Putamen (tissue), 1 donor: ENCODE measurements at regions not wholly inside any gene's neighbourhood (a gene's known extent, or its start where the extent isn't known, plus 50 kb on each side); places are given as distances from the start of the nearest gene placed in this dataset.

Experiments used
- DNase-seq: peaks from one replicate; pipeline ENCODE4 v3.0.0-alpha.2; 2016; ENCODE audit warnings: low spot score

DNA sequence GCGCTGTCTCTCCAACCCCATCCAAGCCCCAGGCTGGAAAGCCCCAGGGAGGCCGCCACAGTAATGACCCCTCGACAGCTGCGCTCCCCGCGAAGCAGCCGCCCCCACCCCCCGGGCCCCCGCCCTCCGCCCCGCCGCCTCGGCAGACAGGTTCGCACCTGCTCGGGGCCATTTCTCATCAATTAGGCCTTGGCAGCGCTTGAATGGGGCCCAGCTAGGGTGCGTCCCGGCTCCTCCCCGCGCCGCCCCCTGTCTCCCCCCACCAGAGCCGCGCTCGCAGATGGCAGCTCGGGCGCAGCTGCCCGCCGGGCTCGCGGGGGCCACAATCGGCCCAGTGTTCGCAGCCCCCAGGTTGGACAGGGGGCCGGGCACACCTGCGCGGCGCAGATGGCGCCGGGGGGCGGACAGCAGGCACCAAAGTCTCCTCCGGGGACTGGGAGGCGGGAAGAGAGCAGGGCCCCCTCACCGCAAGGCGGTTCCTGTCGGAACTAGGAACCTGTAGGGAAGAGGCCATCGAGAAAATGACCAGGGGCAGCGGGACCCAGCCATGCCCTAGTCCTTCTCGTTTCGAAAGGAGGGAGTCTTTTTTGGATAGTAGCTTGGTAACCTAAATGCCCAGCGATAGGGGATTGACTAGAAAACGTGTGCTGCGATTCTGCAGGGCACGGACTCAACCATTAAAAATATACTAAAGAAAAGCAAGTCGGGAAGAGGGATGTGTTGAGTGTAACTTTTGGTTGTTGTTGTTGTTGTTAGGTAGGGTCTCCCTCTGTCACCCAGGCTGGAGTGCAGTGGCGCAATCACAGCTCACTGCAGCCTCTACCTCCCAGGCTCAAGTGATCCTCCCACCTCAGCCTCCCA lies 83.2 kb upstream of the EYA2 start:
- no peak for DNase-seq

DNA sequence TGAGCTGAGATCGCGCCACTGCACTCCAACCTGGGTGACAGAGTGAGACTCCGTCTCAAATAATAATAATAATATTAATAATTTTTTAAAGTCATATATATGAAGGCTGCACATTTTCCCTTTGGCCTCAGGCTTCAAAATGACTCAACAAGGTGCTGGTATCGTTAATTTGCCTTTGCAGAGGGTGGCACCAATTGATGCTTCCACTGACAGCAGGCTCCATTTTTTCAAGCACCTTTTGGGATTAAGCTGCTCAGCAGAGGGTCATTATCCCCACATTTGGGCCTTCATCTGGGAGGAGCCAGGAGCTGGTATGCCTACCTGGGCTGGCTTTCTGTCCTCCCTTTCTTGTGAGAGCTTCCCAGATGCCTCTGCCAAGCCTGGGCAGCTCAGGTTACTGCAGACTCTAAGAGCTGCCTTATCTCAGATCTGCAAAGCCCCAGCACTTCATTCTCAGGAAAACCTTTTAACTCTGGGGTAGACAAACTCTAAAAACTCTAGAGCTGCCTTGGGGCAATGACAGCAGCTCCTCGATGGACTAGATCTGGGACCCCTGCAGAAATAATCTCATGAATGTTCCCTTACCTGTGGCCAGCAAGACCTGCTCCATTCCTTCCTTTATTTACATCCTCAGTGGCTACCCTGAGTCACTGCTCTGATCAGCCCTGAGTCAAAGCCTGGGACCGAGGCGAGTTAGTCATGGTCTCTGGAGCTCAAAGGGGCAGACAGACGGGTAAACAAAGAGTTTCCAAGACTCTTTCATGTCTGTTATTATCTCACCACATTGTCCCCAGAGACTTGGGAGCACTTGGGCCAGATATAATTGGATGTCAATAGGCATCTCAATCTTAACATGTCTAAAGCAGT lies 80.0 kb upstream of the EYA2 start:
- no peak for DNase-seq

DNA sequence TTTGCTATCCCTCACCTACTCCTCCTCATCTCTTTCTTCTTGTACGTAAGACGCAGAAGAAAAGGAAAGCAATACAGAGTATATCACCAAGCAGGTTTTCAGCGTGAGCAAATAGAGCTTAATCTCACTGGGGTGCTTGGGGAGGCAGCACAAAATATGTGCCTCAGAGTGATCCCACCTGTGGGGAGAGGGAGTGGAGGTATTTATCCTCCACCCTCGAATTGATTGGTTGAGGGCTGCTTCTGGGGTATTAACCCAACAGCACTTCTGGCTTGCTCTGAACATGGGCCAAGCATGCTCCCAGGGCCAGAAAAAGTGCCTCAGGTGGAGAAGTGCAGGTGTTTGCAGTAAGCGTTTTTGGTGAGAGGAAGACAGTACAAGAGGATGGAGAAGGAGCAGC lies 78.5 kb upstream of the EYA2 start:
- DNase-seq = no peak

- DNase-seq = no peak
Measured at GRCh38 chr20:46816886-46817638, 77.6 kb upstream of the EYA2 start.

DNA sequence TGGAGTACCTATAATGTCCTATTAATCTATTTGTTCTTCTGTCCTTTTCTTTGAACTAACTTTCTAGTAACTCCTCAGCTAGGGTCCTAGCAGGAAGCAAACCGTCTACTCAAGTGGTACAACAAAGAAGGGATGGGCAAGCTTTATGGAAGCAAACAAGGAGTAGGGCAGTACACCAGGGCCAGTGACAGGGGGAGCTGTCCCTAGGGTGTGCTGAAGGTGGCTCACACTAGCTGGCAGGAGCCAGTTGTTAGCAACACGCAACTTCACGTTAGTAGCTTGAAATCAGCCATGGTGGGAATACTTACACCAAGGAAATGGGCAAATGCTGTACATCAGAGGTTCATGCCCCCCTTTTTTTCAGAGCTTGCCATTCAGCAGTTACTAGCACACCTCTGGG lies 74.0 kb upstream of the EYA2 start:
- DNase-seq = no peak

- no peak for DNase-seq
Measured at GRCh38 chr20:46823271-46823751, 71.3 kb upstream of the EYA2 start.

DNA sequence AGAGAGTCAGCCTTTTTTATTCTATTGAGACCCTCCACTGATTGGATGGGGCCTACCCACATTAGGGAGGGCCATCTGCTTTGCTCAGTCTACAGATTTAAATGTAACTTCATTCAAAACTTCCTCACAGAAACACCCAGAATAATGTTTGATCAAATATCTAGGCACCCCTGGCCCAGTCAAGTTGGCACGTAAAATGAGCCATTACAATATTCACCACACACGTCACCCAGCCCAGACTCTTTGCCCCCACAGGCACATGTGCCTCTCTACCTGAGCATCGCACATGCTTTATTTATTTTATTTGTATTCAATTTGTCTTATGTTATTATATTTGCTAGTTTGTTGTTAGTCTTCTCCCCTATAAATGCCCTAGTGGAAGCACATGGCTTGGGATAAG lies 70.9 kb upstream of the EYA2 start:
- DNase-seq = no peak

DNA sequence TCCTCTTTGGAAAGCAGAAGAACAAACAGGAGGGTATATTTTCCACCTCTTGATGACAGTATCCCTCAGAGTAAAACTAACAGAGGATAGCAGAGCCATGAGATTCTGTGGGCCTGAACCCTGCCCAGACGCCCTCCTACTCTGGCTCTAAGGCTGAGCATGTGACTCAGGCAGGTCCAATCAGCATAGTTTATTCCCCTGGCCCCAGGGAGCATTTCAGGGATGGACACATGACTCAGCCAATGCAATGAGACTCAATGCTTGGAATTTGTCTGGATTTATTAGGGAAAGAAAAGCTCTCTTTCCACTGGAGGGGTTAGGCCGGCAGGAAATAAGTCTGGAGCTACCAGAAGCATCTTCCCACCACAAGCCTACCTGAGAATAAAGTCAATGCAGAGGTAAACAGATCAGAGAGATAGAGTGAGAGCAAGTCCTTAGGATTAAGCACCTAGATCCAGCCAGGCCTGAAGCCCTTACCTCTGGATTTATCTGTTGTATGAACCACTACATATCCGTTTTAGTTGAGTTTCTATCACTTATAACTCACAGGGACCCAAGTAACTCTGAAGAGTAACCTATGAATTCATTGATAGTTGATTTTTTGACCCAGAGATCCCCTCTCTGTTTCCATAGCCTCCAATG lies 68.2 kb upstream of the EYA2 start:
- DNase-seq = no peak

GRCh38 chr20:46827718-46828458 lies 66.8 kb upstream of the EYA2 start:
- no peak for DNase-seq

DNA sequence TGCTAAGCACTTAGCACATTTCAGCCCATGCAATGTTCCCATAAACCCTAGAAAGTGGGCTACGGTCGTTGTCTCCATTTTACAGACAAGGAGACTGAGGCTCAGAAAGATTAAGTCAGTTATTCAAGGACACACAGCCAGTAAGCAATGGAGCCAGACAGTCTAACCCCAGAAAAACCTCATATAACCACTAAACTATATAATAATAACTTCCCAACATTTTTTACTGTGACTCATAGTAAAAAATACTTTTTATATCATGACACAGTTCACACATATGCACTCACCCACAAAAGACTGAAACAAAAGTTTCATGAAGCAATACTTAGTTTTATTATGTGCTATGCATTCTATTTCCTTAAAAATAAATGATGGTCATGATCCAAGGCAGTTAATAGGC lies 66.2 kb upstream of the EYA2 start:
- DNase-seq = no peak

DNA sequence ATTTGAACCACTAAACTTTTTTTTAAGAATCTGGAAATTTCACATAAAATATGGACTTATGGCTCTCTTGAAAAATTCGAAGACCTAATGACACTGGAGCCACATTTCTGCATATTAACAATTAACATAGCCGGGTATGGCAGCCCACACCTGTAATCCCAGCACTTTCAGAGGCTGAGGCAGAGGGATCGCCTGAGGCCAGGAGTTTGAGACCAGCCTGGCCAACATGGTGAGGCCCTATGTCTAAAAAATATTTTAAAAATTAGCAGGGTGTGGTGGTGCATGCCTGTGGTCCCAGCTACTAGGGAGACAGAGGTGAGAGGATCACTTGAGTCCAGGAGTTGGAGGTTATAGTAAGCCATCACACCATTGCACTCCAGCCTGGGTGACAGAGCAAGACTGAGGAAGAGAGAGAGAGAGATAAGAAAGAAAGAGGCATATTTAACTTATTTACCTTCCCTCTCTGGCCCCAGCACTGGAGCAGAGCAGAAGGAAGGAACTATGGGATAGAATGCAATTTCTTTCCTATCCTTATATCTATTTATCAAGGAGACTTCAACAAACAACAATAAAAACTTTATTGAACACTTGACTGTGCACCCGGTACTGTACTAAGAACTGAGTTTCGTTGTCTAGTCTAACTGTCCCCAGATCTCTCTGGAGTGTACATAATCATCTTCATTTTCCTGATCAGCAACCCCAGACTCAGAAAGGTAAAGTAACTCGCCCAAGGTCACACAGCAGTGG lies 63.6 kb upstream of the EYA2 start:
- no peak for DNase-seq

- DNase-seq = no peak
Measured at GRCh38 chr20:46831633-46832011, 63.0 kb upstream of the EYA2 start.

- DNase-seq = no peak
Measured at GRCh38 chr20:46832555-46832954, 62.1 kb upstream of the EYA2 start.

DNA sequence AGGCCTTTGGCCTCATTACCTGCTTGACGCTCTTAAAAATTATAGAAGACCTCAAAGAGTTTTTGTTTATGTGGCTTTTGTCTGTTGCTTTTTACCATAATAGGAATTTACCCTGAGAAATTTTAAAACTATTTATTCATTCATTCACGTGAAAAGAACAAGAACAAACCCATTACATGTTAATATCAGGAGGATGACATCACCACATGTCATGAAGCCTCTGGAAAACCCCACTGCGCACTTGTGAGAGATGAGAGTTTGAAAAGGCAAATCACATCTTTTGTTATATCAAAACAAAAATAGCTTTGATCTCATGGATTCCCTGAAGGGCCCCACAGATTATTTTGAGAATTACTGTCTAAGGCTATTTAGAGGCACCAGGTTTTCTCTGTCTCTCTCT lies 61.3 kb upstream of the EYA2 start:
- DNase-seq = no peak

DNA sequence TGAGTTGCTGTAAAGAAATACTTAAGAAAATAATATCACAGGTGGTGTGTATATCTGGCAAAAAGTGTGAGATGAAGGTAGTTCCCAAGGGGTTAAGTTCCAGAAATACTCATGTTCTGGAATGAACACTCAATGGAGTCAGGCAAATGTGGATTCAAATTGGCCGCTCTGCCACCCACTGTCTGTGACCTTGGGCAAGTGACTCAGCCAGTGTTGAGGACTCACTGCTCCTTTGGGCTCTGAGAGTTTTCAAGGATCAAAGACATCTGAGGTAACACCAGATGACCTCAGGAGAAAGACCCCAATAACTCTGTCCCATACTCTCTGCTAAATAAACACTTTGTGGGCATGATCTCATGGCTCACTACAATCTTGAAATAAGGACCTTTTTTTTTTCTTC lies 59.2 kb upstream of the EYA2 start:
- DNase-seq = no peak

DNA sequence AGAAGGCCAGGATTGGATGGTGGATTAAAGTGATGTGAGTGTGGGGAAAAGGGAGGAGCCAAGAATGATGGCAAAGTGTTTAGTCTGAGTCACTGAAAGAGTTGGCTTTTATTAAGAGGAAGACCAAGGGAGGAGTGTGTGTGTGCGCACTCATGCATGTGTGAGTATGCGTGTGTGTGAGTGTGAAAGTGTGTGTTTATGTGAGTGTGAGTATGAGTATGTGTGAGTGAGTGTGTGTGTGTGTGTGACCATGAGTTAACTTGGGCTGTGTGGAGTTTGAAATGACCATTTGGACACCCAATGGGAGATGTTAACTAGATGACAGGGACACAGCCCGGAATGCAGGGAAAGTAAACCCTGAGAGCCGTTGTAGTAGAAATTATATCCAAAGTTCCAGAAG lies 57.6 kb upstream of the EYA2 start:
- no peak for DNase-seq

GRCh38 chr20:46838011-46838410 lies 56.6 kb upstream of the EYA2 start:
- DNase-seq = no peak

GRCh38 chr20:46840054-46840729 lies 54.5 kb upstream of the EYA2 start:
- DNase-seq = no peak
